Ectodermal cell (in vitro differentiated cells): ENCODE measurements at regions not wholly inside any gene's neighbourhood (a gene's known extent, or its start where the extent isn't known, plus 50 kb on each side); places are given as distances from the start of the nearest gene placed in this dataset.

ENCODE experiments used
- H3K27ac ChIP-seq: 2 replicates; pipeline ENCODE4 v1.7.0; 2013; ENCODE audit warnings: mild to moderate bottlenecking, low read depth, low read length; ENCODE audit not compliant: insufficient read depth, poor library complexity, severe bottlenecking
- H3K27me3 ChIP-seq: 2 replicates; pipeline ENCODE4 v1.7.0; 2013; ENCODE audit warnings: mild to moderate bottlenecking, low read length; ENCODE audit not compliant: insufficient read depth, control insufficient read depth, poor library complexity, severe bottlenecking
- H3K36me3 ChIP-seq: one replicate; pipeline ENCODE4 v1.7.0; 2013; ENCODE audit warnings: low read length; ENCODE audit not compliant: control insufficient read depth, insufficient read depth
- H3K4me1 ChIP-seq: one replicate; pipeline ENCODE4 v1.7.0; 2013; ENCODE audit warnings: low read length; ENCODE audit not compliant: control insufficient read depth, insufficient read depth
- H3K4me3 ChIP-seq: 2 replicates; pipeline ENCODE4 v1.7.0; 2013; ENCODE audit warnings: low read depth, low read length, control low read depth; ENCODE audit not compliant: insufficient read depth
- H3K9me3 ChIP-seq: 2 replicates; pipeline ENCODE4 v1.7.0; 2013; ENCODE audit warnings: mild to moderate bottlenecking, low read length, moderate library complexity; ENCODE audit not compliant: control insufficient read depth
- WGBS, 2 experiments: methylation state at CpG; one replicate each; pipeline ENCODE4 v1.1.7; 2013; ENCODE audit warnings: missing lambda C conversion rate in 2 of 2; 5-methylcytosine and 5-hydroxymethylcytosine counted together

DNA sequence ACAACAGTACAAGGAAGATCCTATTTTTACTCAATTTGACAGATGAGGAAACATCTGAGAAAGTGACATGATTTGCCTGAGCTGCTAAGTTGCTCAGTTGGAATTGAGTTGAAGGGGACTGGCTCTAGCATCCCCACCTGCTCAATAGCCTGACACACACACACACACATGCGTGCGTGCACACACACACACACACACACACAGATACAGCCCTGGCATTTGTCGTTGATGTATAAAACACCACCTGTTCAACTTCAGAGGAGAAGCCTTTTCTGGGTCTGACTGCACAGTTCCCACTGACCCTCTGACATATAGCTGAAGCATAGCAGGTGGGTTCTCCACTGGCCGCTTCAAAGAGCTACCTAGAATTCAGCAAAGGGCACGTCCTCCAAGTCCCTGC, 1045.9 kb downstream of the VRK1 start:
- H3K4me3 ChIP-seq: no peak overlapping the region
- H3K27me3 ChIP-seq: no peaks in the 10 kb centered on the region
- 94% methylated on average over 5 of the region's 5 CpGs for WGBS, 2 experiments
- H3K9me3 ChIP-seq: no peaks in the 10 kb centered on the region
- no peaks in the 10 kb centered on the region for H3K36me3 ChIP-seq
- peaks cover 3% of the 10 kb centered on the region for H3K4me1 ChIP-seq
- H3K27ac ChIP-seq: no peak overlapping the region

- no peak overlapping the region for H3K27ac ChIP-seq
- peaks cover 11% of the 10 kb centered on the region for H3K4me1 ChIP-seq
- H3K36me3 ChIP-seq: no peaks in the 10 kb centered on the region
- H3K27me3 ChIP-seq: no peaks in the 10 kb centered on the region
- 86 to 87% methylated on average over 2 of the region's 2 CpGs for WGBS, 2 experiments
- H3K4me3 ChIP-seq: no peak overlapping the region
- H3K9me3 ChIP-seq: no peaks in the 10 kb centered on the region
These were observed 1046.9 kb downstream of the VRK1 start for GRCh38 chr14:97844042-97844441.

DNA sequence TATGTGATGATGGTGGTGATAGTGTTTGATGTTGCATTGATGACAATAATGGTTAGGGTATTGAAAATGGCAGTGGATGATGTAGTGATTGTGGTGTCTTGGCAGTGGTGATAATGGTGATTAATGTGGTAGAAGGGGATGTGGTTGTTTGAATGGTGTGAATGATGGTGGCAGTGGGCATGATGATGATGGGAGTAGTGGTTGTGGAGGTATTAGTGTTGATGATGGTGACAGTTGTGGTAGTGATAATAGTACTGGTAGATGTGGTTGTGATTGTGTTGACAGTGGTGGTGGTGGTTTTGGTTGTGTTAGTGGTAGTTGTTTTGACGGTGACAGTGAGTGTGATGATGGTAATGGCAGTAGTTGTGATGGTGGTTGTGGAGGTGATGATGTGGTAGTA, 1049.0 kb downstream of the VRK1 start:
- no peaks in the 10 kb centered on the region for H3K9me3 ChIP-seq
- H3K4me3 ChIP-seq: no peak overlapping the region
- H3K27me3 ChIP-seq: no peaks in the 10 kb centered on the region
- H3K27ac ChIP-seq: no peak overlapping the region
- 87 to 95% methylated on average over 1 of the region's 1 CpG for WGBS, 2 experiments
- H3K4me1 ChIP-seq: peaks cover 11% of the 10 kb centered on the region
- no peaks in the 10 kb centered on the region for H3K36me3 ChIP-seq

DNA sequence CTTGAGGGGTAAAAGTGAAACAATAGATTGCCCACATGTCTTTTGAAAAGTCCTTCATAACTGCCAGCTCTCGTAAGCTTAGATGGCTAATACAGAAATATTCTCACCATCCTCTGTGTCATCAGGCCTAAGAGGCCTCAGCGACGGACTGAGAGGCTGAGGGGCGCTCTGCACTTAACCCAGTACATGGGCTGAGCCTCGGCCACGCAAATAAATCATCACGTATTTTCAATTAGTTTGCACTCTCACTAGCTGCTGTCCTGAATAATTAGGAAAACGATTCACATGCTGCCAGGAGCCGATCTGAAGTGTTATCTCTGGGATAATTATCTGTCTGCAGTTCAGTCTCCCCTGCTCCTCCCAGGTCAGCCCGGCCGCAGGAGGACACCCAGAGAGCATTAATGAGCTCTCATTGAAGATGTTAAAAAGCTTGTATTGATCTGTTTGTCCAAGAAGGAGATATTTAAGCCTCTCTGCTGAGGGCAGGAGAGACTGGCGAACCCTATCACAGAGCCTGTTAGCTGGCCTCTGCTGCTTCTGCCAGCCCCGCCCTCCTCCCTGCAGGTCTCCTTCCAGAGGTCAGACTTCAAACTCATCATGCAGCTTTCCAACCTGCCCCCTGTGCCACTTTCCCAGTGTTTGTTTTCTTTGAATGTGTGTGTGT, 1051.3 kb downstream of the VRK1 start:
- Histone ChIP-seq H3K4me3 (no peak overlapping the region), H3K36me3 (no peaks in the 10 kb centered on the region), H3K9me3 (no peaks in the 10 kb centered on the region), H3K4me1 (peaks cover 20% of the 10 kb centered on the region), H3K27ac (peak overlapping the region; percentile 60), H3K27me3 (no peaks in the 10 kb centered on the region)
- 47 to 52% methylated on average over 13 of the region's 13 CpGs for WGBS, 2 experiments

GRCh38 chr14:97850466-97850865, 1053.3 kb downstream of the VRK1 start:
- H3K27me3 ChIP-seq: no peaks in the 10 kb centered on the region
- no peaks in the 10 kb centered on the region for H3K36me3 ChIP-seq
- 97 to 100% methylated on average over 2 of the region's 2 CpGs for WGBS, 2 experiments
- peaks cover 20% of the 10 kb centered on the region for H3K4me1 ChIP-seq
- H3K9me3 ChIP-seq: no peaks in the 10 kb centered on the region
- H3K4me3 ChIP-seq: no peak overlapping the region
- H3K27ac ChIP-seq: no peak overlapping the region

- Histone ChIP-seq H3K4me3 (no peak overlapping the region), H3K36me3 (no peaks in the 10 kb centered on the region), H3K27me3 (no peaks in the 10 kb centered on the region), H3K4me1 (peaks cover 20% of the 10 kb centered on the region), H3K27ac (no peak overlapping the region), H3K9me3 (no peaks in the 10 kb centered on the region)
- WGBS, 2 experiments: 91 to 95% methylated on average over 6 of the region's 6 CpGs
These were observed 1053.7 kb downstream of the VRK1 start for GRCh38 chr14:97850886-97851285.

- H3K27ac ChIP-seq: no peak overlapping the region
- peaks cover 20% of the 10 kb centered on the region for H3K4me1 ChIP-seq
- no peaks in the 10 kb centered on the region for H3K9me3 ChIP-seq
- no peaks in the 10 kb centered on the region for H3K27me3 ChIP-seq
- 93 to 94% methylated on average over 15 of the region's 15 CpGs for WGBS, 2 experiments
- no peaks in the 10 kb centered on the region for H3K36me3 ChIP-seq
- no peak overlapping the region for H3K4me3 ChIP-seq
These were observed 1054.3 kb downstream of the VRK1 start for GRCh38 chr14:97851428-97851995.

DNA sequence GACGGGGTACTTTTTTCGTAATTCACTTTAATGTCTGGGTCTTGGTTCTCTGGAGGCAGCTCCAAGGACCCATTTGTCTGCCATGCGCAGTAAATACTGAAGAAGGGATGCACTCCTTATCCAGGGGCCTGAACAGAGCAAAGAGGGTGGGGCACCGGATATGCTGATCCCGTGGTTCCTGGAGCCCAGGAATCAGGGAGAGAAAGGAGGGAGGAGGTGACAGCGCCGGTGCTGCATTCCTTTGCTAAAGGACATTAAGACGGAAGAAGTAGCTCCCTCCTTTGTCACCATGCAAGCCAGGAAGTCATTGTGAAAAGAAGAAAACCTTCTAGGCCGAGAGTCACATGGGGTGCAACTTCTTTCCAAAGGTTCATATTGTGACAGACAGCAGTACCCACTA, 1057.7 kb downstream of the VRK1 start:
- Histone ChIP-seq H3K36me3 (no peaks in the 10 kb centered on the region), H3K27me3 (no peaks in the 10 kb centered on the region)
- 61 to 63% methylated on average over 9 of the region's 9 CpGs for WGBS, 2 experiments

GRCh38 chr14:97866195-97866594, 1069.0 kb downstream of the VRK1 start:
- Histone ChIP-seq H3K27ac (no peak overlapping the region), H3K9me3 (no peaks in the 10 kb centered on the region), H3K36me3 (no peaks in the 10 kb centered on the region), H3K4me1 (no peaks in the 10 kb centered on the region), H3K27me3 (no peaks in the 10 kb centered on the region), H3K4me3 (no peak overlapping the region)
- 88 to 91% methylated on average over 2 of the region's 2 CpGs for WGBS, 2 experiments

More for the DNA sequence above, 1057.7 kb downstream of the VRK1 start:
- Histone ChIP-seq H3K4me3 (no peak overlapping the region), H3K27ac (no peak overlapping the region), H3K9me3 (no peaks in the 10 kb centered on the region), H3K4me1 (peaks cover 9% of the 10 kb centered on the region)

DNA sequence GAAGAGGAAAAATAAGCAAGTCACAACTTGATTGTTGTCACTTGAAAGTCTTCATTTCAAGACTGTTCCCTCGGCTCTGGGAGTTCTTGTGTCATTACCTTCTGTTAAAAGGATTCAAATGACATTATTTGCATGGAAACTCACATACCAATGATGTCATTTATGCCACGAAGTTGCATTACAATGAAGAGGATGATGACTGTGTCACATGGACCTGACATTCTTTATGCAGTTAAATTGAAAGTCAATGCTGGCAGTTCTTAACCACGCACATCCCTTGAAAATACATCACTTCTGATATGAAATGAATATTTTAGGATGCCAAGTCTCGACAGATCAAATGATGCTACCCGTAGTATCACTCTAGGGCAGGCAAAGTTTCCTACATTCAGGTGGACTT, 1069.5 kb downstream of the VRK1 start:
- H3K36me3 ChIP-seq: no peaks in the 10 kb centered on the region
- no peak overlapping the region for H3K27ac ChIP-seq
- 82 to 89% methylated on average over 5 of the region's 5 CpGs for WGBS, 2 experiments
- H3K27me3 ChIP-seq: no peaks in the 10 kb centered on the region
- no peaks in the 10 kb centered on the region for H3K9me3 ChIP-seq
- no peaks in the 10 kb centered on the region for H3K4me1 ChIP-seq
- H3K4me3 ChIP-seq: no peak overlapping the region
